ENCODE measurements at regions not wholly inside any gene's neighbourhood (a gene's known extent, or its start where the extent isn't known, plus 50 kb on each side); places are given as distances from the start of the nearest gene placed in this dataset.

GRCh38 chr9:7286101-7286500, 513.5 kb downstream of the DMAC1 start:
- no peak for DNase-seq

- DNase-seq, result no peak
Observed at GRCh38 chr9:7285199-7285598, 514.4 kb downstream of the DMAC1 start.

- DNase-seq, result no peak
Observed at GRCh38 chr9:7284517-7284916, 515.1 kb downstream of the DMAC1 start.

- DNase-seq, result no peak
Observed at GRCh38 chr9:7284117-7284516, 515.5 kb downstream of the DMAC1 start.

GRCh38 chr9:7273575-7273974, 515.8 kb downstream of the KDM4C start:
- no peak for DNase-seq

GRCh38 chr9:7266911-7267595, 509.3 kb downstream of the KDM4C start:
- DNase-seq, result peak; percentile 5 to 12

GRCh38 chr9:7265181-7265580, 507.4 kb downstream of the KDM4C start:
- no peak for DNase-seq

GRCh38 chr9:7259544-7260241, 501.9 kb downstream of the KDM4C start:
- no peak for DNase-seq

- no peak for DNase-seq
Observed at GRCh38 chr9:7258688-7259396, 501.1 kb downstream of the KDM4C start.

- DNase-seq, result no peak
Observed at GRCh38 chr9:7246917-7247522, 489.2 kb downstream of the KDM4C start.

GRCh38 chr9:7245976-7246580, 488.3 kb downstream of the KDM4C start:
- DNase-seq, result no peak

GRCh38 chr9:7243838-7244237, 486.1 kb downstream of the KDM4C start:
- no peak for DNase-seq

GRCh38 chr9:7242126-7242525, 484.4 kb downstream of the KDM4C start:
- no peak for DNase-seq

- no peak for DNase-seq
Observed at GRCh38 chr9:7241694-7242093, 483.9 kb downstream of the KDM4C start.

GRCh38 chr9:7240569-7241311, 483.0 kb downstream of the KDM4C start:
- no peak for DNase-seq

- DNase-seq, result no peak
Observed at GRCh38 chr9:7239708-7240107, 481.9 kb downstream of the KDM4C start.

- no peak for DNase-seq
Observed at GRCh38 chr9:7238247-7238637, 480.5 kb downstream of the KDM4C start.

- DNase-seq, result no peak
Observed at GRCh38 chr9:7237473-7238246, 479.9 kb downstream of the KDM4C start.

- DNase-seq, result no peak
Observed at GRCh38 chr9:7236186-7236585, 478.4 kb downstream of the KDM4C start.

GRCh38 chr9:7234144-7234543, 476.4 kb downstream of the KDM4C start:
- no peak for DNase-seq

- DNase-seq, result no peak
Observed at GRCh38 chr9:7229571-7229970, 471.8 kb downstream of the KDM4C start.

GRCh38 chr9:7228726-7229125, 471.0 kb downstream of the KDM4C start:
- DNase-seq, result no peak

Data from cerebellar nuclear complex (tissue), 1 donor.